ENCODE measurements at regions not wholly inside any gene's neighbourhood (a gene's known extent, or its start where the extent isn't known, plus 50 kb on each side); places are given as distances from the start of the nearest gene placed in this dataset.
"Not testable (repeated sequence)": the region's sequence is repeated elsewhere in the genome, so short reads cannot be mapped to it uniquely, and the experiment has no call there.

- DNase-seq (ENCODE audit: low read depth, low spot score) (no peak), ATAC-seq (no peak)
- no peak overlapping the region for H3K4me3 ChIP-seq (ENCODE audit: low read depth in 2 of 2, low read length in 2 of 2)
- in situ Hi-C loops (cut with HindIII; ENCODE audit: low pct_unique_long_range_greater_than_20kb, low sequenced_read_pairs) (no loop called here), intact Hi-C loops (cut with micrococcal nuclease; ENCODE audit: unreplicated experiment) (no loop called here)
- no TSS peak for BruUV-seq (replicated peaks)
- no peaks in the 10 kb centered on the region for H3K36me3 ChIP-seq (ENCODE audit: control insufficient read depth, insufficient read depth, low read length)
- no peak overlapping the region for H3K27ac ChIP-seq (ENCODE audit: low read length)
- no peaks in the 10 kb centered on the region for H3K27me3 ChIP-seq (ENCODE audit: control insufficient read depth, insufficient read depth, low read length)
- no peaks in the 10 kb centered on the region for H3K4me1 ChIP-seq (ENCODE audit: control insufficient read depth, insufficient read depth, low read length)
- ChIA-PET CTCF (no interaction called here), POLR2A (no interaction called here)
- TF ChIP-seq TCF7L2 (IDR thresholded peaks at IDR 0.05; ENCODE audit: low read depth, low read length), result no peak
- TF ChIP-seq SIN3A (IDR thresholded peaks at IDR 0.05; ENCODE audit: borderline replicate concordance, insufficient read depth, low read depth, low read length), result no peak
- no peak for TF ChIP-seq CTCF (IDR thresholded peaks at IDR 0.05)
- TF ChIP-seq POLR2AphosphoS5 (IDR thresholded peaks at IDR 0.05; ENCODE audit: low read depth, low read length), result no peak
- TF ChIP-seq REST (IDR thresholded peaks at IDR 0.05; ENCODE audit: insufficient read depth in 1 of 2, low read depth in 2 of 2, low read length in 1 of 2), result no peak
- H3K9me3 ChIP-seq (ENCODE audit: control insufficient read depth, insufficient read depth, low read depth, low read length), result no peaks in the 10 kb centered on the region
These were observed 195.7 kb upstream of the IL1RAPL1 start for GRCh38 chrX:28391528-28391927.

- H3K4me3 ChIP-seq (ENCODE audit: low read depth in 2 of 2, low read length in 2 of 2), result no peak overlapping the region
- ATAC-seq (no peak), DNase-seq (ENCODE audit: low read depth, low spot score) (no peak)
- intact Hi-C loops (cut with micrococcal nuclease; ENCODE audit: unreplicated experiment) (no loop called here), in situ Hi-C loops (cut with HindIII; ENCODE audit: low pct_unique_long_range_greater_than_20kb, low sequenced_read_pairs) (no loop called here)
- H3K36me3 ChIP-seq (ENCODE audit: control insufficient read depth, insufficient read depth, low read length), result no peaks in the 10 kb centered on the region
- no TSS peak for BruUV-seq (replicated peaks)
- H3K27me3 ChIP-seq (ENCODE audit: control insufficient read depth, insufficient read depth, low read length), result no peaks in the 10 kb centered on the region
- H3K4me1 ChIP-seq (ENCODE audit: control insufficient read depth, insufficient read depth, low read length), result no peaks in the 10 kb centered on the region
- H3K27ac ChIP-seq (ENCODE audit: low read length), result no peak overlapping the region
- TF ChIP-seq CTCF (IDR thresholded peaks at IDR 0.05), result no peak
- ChIA-PET CTCF (no interaction called here), POLR2A (no interaction called here)
- H3K9me3 ChIP-seq (ENCODE audit: control insufficient read depth, insufficient read depth, low read depth, low read length), result no peaks in the 10 kb centered on the region
These were observed 208.1 kb upstream of the IL1RAPL1 start for GRCh38 chrX:28379103-28379502.

GRCh38 chrX:28367649-28368048 lies 219.6 kb upstream of the IL1RAPL1 start:
- POLR2A ChIA-PET; DNase-seq (ENCODE audit: low read depth, low spot score): not testable (repeated sequence)

More at GRCh38 chrX:28367649-28368048, 219.6 kb upstream of the IL1RAPL1 start:
- H3K27ac ChIP-seq (ENCODE audit: low read length); H3K9me3 ChIP-seq (ENCODE audit: control insufficient read depth, insufficient read depth, low read depth, low read length); H3K36me3 ChIP-seq (ENCODE audit: control insufficient read depth, insufficient read depth, low read length); intact Hi-C loops (cut with micrococcal nuclease; ENCODE audit: unreplicated experiment); H3K4me1 ChIP-seq (ENCODE audit: control insufficient read depth, insufficient read depth, low read length); CTCF ChIA-PET; in situ Hi-C loops (cut with HindIII; ENCODE audit: low pct_unique_long_range_greater_than_20kb, low sequenced_read_pairs); H3K4me3 ChIP-seq (ENCODE audit: low read depth in 2 of 2, low read length in 2 of 2); ATAC-seq; H3K27me3 ChIP-seq (ENCODE audit: control insufficient read depth, insufficient read depth, low read length); BruUV-seq (replicated peaks): not testable (repeated sequence)

All from Panc1 (cell line).